C4-2B (cell line): ENCODE measurements at regions not wholly inside any gene's neighbourhood (a gene's known extent, or its start where the extent isn't known, plus 50 kb on each side); places are given as distances from the start of the nearest gene placed in this dataset.

ENCODE experiments used
- ZFX ChIP-seq: fragments of 450-650 bp; IDR thresholded peaks from 2 replicates; pipeline ENCODE4 v1.6.1; 2017
- TF ChIP-seq, protein P1 (sequence below): fragments of 450-650 bp; conservative IDR thresholded peaks from 2 replicates; pipeline ENCODE4 v1.5.1; 2017; ENCODE audit warnings: mild to moderate bottlenecking

DNA sequence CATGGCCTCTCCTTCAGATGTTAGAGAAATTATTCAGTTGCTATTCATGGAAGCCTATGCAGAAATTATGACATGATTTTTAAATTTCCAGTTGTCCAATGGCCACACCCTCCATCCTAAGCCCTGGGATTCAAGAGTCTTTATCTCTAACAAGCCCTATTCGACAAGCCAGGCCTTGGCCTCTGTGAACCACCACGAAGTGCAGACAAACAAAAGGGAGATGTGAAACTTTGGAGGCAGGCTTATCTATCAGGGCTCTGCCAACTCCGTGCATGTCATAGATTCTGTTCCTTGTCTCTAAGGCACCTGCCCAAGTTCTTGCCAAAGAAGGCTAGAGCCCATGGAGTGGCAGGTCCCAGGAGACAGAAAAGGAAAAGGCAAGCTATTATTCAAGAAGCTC lies 212.4 kb upstream of the ADAMTS9 start:
- TF ChIP-seq, protein P1, sequence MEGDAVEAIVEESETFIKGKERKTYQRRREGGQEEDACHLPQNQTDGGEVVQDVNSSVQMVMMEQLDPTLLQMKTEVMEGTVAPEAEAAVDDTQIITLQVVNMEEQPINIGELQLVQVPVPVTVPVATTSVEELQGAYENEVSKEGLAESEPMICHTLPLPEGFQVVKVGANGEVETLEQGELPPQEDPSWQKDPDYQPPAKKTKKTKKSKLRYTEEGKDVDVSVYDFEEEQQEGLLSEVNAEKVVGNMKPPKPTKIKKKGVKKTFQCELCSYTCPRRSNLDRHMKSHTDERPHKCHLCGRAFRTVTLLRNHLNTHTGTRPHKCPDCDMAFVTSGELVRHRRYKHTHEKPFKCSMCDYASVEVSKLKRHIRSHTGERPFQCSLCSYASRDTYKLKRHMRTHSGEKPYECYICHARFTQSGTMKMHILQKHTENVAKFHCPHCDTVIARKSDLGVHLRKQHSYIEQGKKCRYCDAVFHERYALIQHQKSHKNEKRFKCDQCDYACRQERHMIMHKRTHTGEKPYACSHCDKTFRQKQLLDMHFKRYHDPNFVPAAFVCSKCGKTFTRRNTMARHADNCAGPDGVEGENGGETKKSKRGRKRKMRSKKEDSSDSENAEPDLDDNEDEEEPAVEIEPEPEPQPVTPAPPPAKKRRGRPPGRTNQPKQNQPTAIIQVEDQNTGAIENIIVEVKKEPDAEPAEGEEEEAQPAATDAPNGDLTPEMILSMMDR: no peak
- no peak for TF ChIP-seq ZFX
